IMR-90 (cell line): ENCODE measurements at regions not wholly inside any gene's neighbourhood (a gene's known extent, or its start where the extent isn't known, plus 50 kb on each side); places are given as distances from the start of the nearest gene placed in this dataset.

Source experiments
- ATAC-seq: fragments of 200-7000 bp; cut with Tn5 transposase; 2 replicates; pipeline ENCODE4 v1.9.1; 2020; ENCODE audit warnings: low read depth, mild to moderate bottlenecking, moderate library complexity
- BruUV-seq: library from RNA; stranded (reverse); fragments of 400-500 nt; replicated peaks from 2 replicates; lab custom pipeline; 2021; lab: Mats Ljungman, UMichigan
- CTCF ChIA-PET: fragments of 300-600 bp; formaldehyde crosslinking; extraction: SDS; loops from one replicate; lab custom pipeline; 2021; ENCODE audit warnings: antibody characterized with exemption; lab: Yijun Ruan, JAX
- POLR2A ChIA-PET: fragments of 300-600 bp; sonication (Branson Sonifier 250); formaldehyde crosslinking; loops from one replicate; lab custom pipeline; 2022; ENCODE audit warnings: antibody characterized with exemption; ENCODE audit not compliant: unreplicated experiment; lab: Charles Lee
- DNase-seq: peaks from one replicate; pipeline ENCODE4 v3.0.0; 2013
- H2AFZ ChIP-seq: replicated peaks from 2 replicates; pipeline ENCODE3; 2013; ENCODE audit warnings: low read length, mild to moderate bottlenecking; ENCODE audit not compliant: poor library complexity
- H2AK5ac ChIP-seq: 2 replicates; pipeline ENCODE4 v1.6.1; 2013; ENCODE audit warnings: low read depth, low read length, inconsistent platforms
- H2AK9ac ChIP-seq: replicated peaks from 2 replicates; pipeline ENCODE3; 2013; ENCODE audit warnings: mild to moderate bottlenecking, low read depth, low read length, moderate library complexity; ENCODE audit not compliant: poor library complexity
- H2BK120ac ChIP-seq: 2 replicates; pipeline ENCODE4 v1.6.1; 2013; ENCODE audit warnings: low read depth, low read length, inconsistent platforms
- H2BK15ac ChIP-seq: 3 replicates; pipeline ENCODE4 v1.6.1; 2013; ENCODE audit warnings: low read depth, low read length, inconsistent platforms
- H2BK20ac ChIP-seq: 2 replicates; pipeline ENCODE4 v1.6.1; 2013; ENCODE audit warnings: low read depth, mild to moderate bottlenecking, inconsistent platforms, low read length, moderate library complexity
- H2BK5ac ChIP-seq: 2 replicates; pipeline ENCODE4 v1.6.1; 2013; ENCODE audit warnings: mild to moderate bottlenecking, low read depth, low read length, inconsistent platforms; ENCODE audit not compliant: poor library complexity, severe bottlenecking
- H3K14ac ChIP-seq: replicated peaks from 2 replicates; pipeline ENCODE4 v1.6.1; 2013; ENCODE audit warnings: low read depth, low read length, inconsistent platforms
- H3K18ac ChIP-seq: 2 replicates; pipeline ENCODE4 v1.6.1; 2013; ENCODE audit warnings: low read depth, low read length, control low read depth
- H3K23ac ChIP-seq: 2 replicates; pipeline ENCODE4 v1.6.1; 2013; ENCODE audit warnings: low read depth, low read length, inconsistent platforms
- H3K27ac ChIP-seq: 2 replicates; pipeline ENCODE4 v1.5.1; 2013; ENCODE audit warnings: mild to moderate bottlenecking, control low read depth, low read length; ENCODE audit not compliant: insufficient read depth
- H3K27me3 ChIP-seq: 2 replicates; pipeline ENCODE4 v1.6.1; 2013; ENCODE audit warnings: low read length; ENCODE audit not compliant: control insufficient read depth, insufficient read depth
- H3K36me3 ChIP-seq: 2 replicates; pipeline ENCODE4 v1.6.1; 2013; ENCODE audit warnings: low read length, mixed read lengths; ENCODE audit not compliant: control insufficient read depth, insufficient read depth
- H3K4ac ChIP-seq: 2 replicates; pipeline ENCODE4 v1.6.1; 2013; ENCODE audit warnings: low read depth, low read length, inconsistent platforms
- H3K4me1 ChIP-seq: 2 replicates; pipeline ENCODE4 v1.6.1; 2013; ENCODE audit warnings: low read length, mixed read lengths; ENCODE audit not compliant: control insufficient read depth, insufficient read depth
- H3K4me2 ChIP-seq: 2 replicates; pipeline ENCODE4 v1.6.1; 2013; ENCODE audit warnings: low read depth, mild to moderate bottlenecking, control low read depth, low read length, moderate library complexity
- H3K4me3 ChIP-seq: 2 replicates; pipeline ENCODE4 v1.5.1; 2013; ENCODE audit warnings: low read depth, mild to moderate bottlenecking, control low read depth, low read length, moderate library complexity; ENCODE audit not compliant: insufficient read depth
- H3K56ac ChIP-seq: 2 replicates; pipeline ENCODE4 v1.6.1; 2013; ENCODE audit warnings: low read length, inconsistent platforms; ENCODE audit not compliant: insufficient read depth; ENCODE audit errors: extremely low read depth
- H3K79me1 ChIP-seq, 2 experiments: 2 replicates each; pipeline ENCODE4 v1.6.1; 2013; ENCODE audit warnings: low read length in 2 of 2, inconsistent platforms in 1 of 2, low read depth in 1 of 2
- H3K9ac ChIP-seq: 2 replicates; pipeline ENCODE4 v1.6.1; 2013; ENCODE audit warnings: low read depth, low read length, control low read depth
- H3K9me1 ChIP-seq: 2 replicates; pipeline ENCODE4 v1.6.1; 2013; ENCODE audit warnings: low read length, inconsistent platforms; ENCODE audit not compliant: insufficient read depth
- H3K9me3 ChIP-seq: 2 replicates; pipeline ENCODE4 v1.6.1; 2013; ENCODE audit warnings: low read length; ENCODE audit not compliant: control insufficient read depth, insufficient read depth
- H4K20me1 ChIP-seq: 2 replicates; pipeline ENCODE4 v1.6.1; 2013; ENCODE audit warnings: low read length, inconsistent platforms; ENCODE audit not compliant: insufficient read depth
- H4K5ac ChIP-seq: 2 replicates; pipeline ENCODE4 v1.6.1; 2013; ENCODE audit warnings: mild to moderate bottlenecking, low read depth, low read length, control low read depth
- H4K8ac ChIP-seq, 2 experiments: 2 replicates each; pipeline ENCODE4 v1.6.1; 2013; ENCODE audit warnings: low read depth in 2 of 2, low read length in 2 of 2, control low read depth in 1 of 2, inconsistent platforms in 1 of 2
- H4K91ac ChIP-seq: 2 replicates; pipeline ENCODE4 v1.6.1; 2013; ENCODE audit warnings: low read depth, low read length, inconsistent platforms; ENCODE audit not compliant: insufficient read depth
- BHLHE40 ChIP-seq: fragments of 150-350 bp; IDR thresholded peaks from 2 replicates; pipeline ENCODE4 v1.6.1; 2016; ENCODE audit warnings: mild to moderate bottlenecking, low read depth, low read length
- CEBPB ChIP-seq: IDR thresholded peaks from 2 replicates; pipeline ENCODE4 v1.6.1; 2012; ENCODE audit warnings: low read depth, low read length, improper control_type of control experiment
- CHD1 ChIP-seq: IDR thresholded peaks from 2 replicates; pipeline ENCODE4 v1.6.1; 2012; ENCODE audit warnings: low read depth, low read length, improper control_type of control experiment
- FOS ChIP-seq: fragments of 150-350 bp; IDR thresholded peaks from 2 replicates; pipeline ENCODE4 v1.6.1; 2016; ENCODE audit warnings: low read depth, low read length
- MAZ ChIP-seq: IDR thresholded peaks from 2 replicates; pipeline ENCODE4 v1.6.1; 2012; ENCODE audit warnings: low read depth, mild to moderate bottlenecking, low read length, improper control_type of control experiment, moderate library complexity, borderline replicate concordance
- MXI1 ChIP-seq: IDR thresholded peaks from 2 replicates; pipeline ENCODE4 v1.6.1; 2012; ENCODE audit warnings: low read depth, mild to moderate bottlenecking, low read length, moderate library complexity, borderline replicate concordance
- NFE2L2 ChIP-seq: fragments of 150-350 bp; IDR thresholded peaks from 2 replicates; pipeline ENCODE4 v1.6.1; 2016; ENCODE audit warnings: low read depth, mild to moderate bottlenecking, low read length
- POLR2A ChIP-seq: IDR thresholded peaks from 2 replicates; pipeline ENCODE4 v1.6.1; 2012; ENCODE audit warnings: mild to moderate bottlenecking, low read depth, low read length
- SMC3 ChIP-seq: fragments of 150-350 bp; IDR thresholded peaks from 2 replicates; pipeline ENCODE4 v1.6.1; 2016; ENCODE audit warnings: low read depth, mild to moderate bottlenecking, antibody characterized with exemption, low read length, moderate library complexity
- WGBS, 2 experiments: methylation state at CpG; one replicate each; pipeline versions ENCODE4 v1.1.5 to v1.1.7; 2013; ENCODE audit warnings: missing lambda C conversion rate in 2 of 2; ENCODE audit not compliant: insufficient read length in 1 of 2; ENCODE audit errors: extremely low coverage in 2 of 2; 5-methylcytosine and 5-hydroxymethylcytosine counted together
- dilution Hi-C: fragments of 300-500 bp; cut with HindIII; formaldehyde crosslinking; loops from one replicate; pipeline ENCODE4 v1.14.3; 2018; ENCODE audit warnings: low sequenced_read_pairs; ENCODE audit not compliant: unreplicated experiment
- in situ Hi-C: fragments of 300-500 bp; cut with MboI; formaldehyde crosslinking; loops from 3 replicates; pipeline ENCODE4 v1.14.3; 2019; ENCODE audit warnings: low sequenced_read_pairs, inconsistent platforms, mixed read lengths
- intact Hi-C: fragments of 100-400 bp; cut with micrococcal nuclease; formaldehyde crosslinking; loops from 2 replicates; pipeline ENCODE4 v1.10.0; 2022
- TF ChIP-seq, protein P1 (sequence below): fragments of 150-350 bp; IDR thresholded peaks from 2 replicates; pipeline ENCODE4 v1.6.1; 2016; ENCODE audit warnings: low read depth, mild to moderate bottlenecking, low read length, moderate library complexity, borderline replicate concordance
- TF ChIP-seq, protein P2 (sequence below): conservative IDR thresholded peaks from 2 replicates; pipeline ENCODE4 v1.5.1; 2012; ENCODE audit warnings: mild to moderate bottlenecking, low read depth, low read length, improper control_type of control experiment
- TF ChIP-seq, protein P3 (sequence below): fragments of 150-350 bp; IDR thresholded peaks from 2 replicates; pipeline ENCODE4 v1.6.1; 2017; ENCODE audit warnings: mild to moderate bottlenecking, antibody characterized with exemption, low read length, low read depth

DNA sequence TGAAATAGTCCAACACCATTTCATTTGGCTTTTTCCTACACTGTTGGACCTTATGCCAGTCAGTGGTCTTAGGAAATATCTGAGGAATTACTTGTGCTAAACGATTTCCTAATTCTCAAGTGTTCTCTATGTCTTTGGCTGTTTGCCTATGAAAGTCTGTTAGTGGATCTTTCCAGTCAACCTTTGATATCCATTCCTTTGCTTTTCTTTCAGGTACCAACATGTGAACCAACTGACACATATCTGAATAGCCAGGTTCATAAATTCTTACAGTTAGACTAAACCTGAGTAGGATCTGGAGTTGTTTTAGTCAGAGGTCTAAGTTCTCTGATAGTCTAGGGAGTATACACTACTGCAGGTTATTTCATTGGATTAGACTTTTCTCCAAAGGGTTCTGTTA lies 343.5 kb upstream of the LRRC3B start:
- H3K4me2 ChIP-seq, result no peak overlapping the region
- H4K5ac ChIP-seq, result no peak overlapping the region
- H2AK9ac ChIP-seq, result no peak overlapping the region
- no peak overlapping the region for H2AFZ ChIP-seq
- H3K18ac ChIP-seq, result no peak overlapping the region
- no peak overlapping the region for H2BK15ac ChIP-seq
- no peak overlapping the region for H3K56ac ChIP-seq
- no peak overlapping the region for H3K23ac ChIP-seq
- WGBS, 2 experiments, result no CpG with 5 or more reads among the region's 1 CpG
- H3K4me3 ChIP-seq, result no peak overlapping the region
- H3K9me1 ChIP-seq, result no peaks in the 10 kb centered on the region
- H3K36me3 ChIP-seq, result no peaks in the 10 kb centered on the region
- ChIA-PET CTCF (no interaction called here), POLR2A (no interaction called here)
- H2BK5ac ChIP-seq, result no peak overlapping the region
- no peak overlapping the region for H3K27ac ChIP-seq
- no peak overlapping the region for H3K14ac ChIP-seq
- no peak overlapping the region for H4K91ac ChIP-seq
- TF ChIP-seq, protein P1, sequence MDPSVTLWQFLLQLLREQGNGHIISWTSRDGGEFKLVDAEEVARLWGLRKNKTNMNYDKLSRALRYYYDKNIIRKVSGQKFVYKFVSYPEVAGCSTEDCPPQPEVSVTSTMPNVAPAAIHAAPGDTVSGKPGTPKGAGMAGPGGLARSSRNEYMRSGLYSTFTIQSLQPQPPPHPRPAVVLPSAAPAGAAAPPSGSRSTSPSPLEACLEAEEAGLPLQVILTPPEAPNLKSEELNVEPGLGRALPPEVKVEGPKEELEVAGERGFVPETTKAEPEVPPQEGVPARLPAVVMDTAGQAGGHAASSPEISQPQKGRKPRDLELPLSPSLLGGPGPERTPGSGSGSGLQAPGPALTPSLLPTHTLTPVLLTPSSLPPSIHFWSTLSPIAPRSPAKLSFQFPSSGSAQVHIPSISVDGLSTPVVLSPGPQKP, result no peak
- TF ChIP-seq MAZ (no peak), CEBPB (no peak), NFE2L2 (no peak), POLR2A (no peak), FOS (no peak), MXI1 (no peak), SMC3 (no peak), BHLHE40 (no peak), CHD1 (no peak)
- TF ChIP-seq, protein P2, sequence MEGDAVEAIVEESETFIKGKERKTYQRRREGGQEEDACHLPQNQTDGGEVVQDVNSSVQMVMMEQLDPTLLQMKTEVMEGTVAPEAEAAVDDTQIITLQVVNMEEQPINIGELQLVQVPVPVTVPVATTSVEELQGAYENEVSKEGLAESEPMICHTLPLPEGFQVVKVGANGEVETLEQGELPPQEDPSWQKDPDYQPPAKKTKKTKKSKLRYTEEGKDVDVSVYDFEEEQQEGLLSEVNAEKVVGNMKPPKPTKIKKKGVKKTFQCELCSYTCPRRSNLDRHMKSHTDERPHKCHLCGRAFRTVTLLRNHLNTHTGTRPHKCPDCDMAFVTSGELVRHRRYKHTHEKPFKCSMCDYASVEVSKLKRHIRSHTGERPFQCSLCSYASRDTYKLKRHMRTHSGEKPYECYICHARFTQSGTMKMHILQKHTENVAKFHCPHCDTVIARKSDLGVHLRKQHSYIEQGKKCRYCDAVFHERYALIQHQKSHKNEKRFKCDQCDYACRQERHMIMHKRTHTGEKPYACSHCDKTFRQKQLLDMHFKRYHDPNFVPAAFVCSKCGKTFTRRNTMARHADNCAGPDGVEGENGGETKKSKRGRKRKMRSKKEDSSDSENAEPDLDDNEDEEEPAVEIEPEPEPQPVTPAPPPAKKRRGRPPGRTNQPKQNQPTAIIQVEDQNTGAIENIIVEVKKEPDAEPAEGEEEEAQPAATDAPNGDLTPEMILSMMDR, result no peak
- TF ChIP-seq, protein P3, sequence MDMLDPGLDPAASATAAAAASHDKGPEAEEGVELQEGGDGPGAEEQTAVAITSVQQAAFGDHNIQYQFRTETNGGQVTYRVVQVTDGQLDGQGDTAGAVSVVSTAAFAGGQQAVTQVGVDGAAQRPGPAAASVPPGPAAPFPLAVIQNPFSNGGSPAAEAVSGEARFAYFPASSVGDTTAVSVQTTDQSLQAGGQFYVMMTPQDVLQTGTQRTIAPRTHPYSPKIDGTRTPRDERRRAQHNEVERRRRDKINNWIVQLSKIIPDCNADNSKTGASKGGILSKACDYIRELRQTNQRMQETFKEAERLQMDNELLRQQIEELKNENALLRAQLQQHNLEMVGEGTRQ, result no peak
- no peak overlapping the region for H3K4ac ChIP-seq
- no peak overlapping the region for H3K9ac ChIP-seq
- H3K27me3 ChIP-seq, result no peaks in the 10 kb centered on the region
- no peak for ATAC-seq
- in situ Hi-C loops (no loop called here), dilution Hi-C loops (no loop called here), intact Hi-C loops (no loop called here)
- H2BK120ac ChIP-seq, result no peak overlapping the region
- H3K4me1 ChIP-seq, result no peaks in the 10 kb centered on the region
- no peaks in the 10 kb centered on the region for H3K79me1 ChIP-seq
- no peak overlapping the region for H2AK5ac ChIP-seq
- DNase-seq, result no peak
- H4K8ac ChIP-seq, result no peak overlapping the region
- no peaks in the 10 kb centered on the region for H4K20me1 ChIP-seq
- peaks cover 9% of the 10 kb centered on the region for H3K9me3 ChIP-seq
- BruUV-seq, result no TSS peak
- no peak overlapping the region for H2BK20ac ChIP-seq
